Small intestine (tissue), 7 donors: ENCODE measurements at regions not wholly inside any gene's neighbourhood (a gene's known extent, or its start where the extent isn't known, plus 50 kb on each side); places are given as distances from the start of the nearest gene placed in this dataset.

Experiments used
- DNase-seq, 2 donors: peaks; one replicate each; pipeline versions ENCODE4 v3.0.0 to v3.0.0-alpha.2; 2013
- FAIRE-seq: peaks from 2 replicates; lab custom pipeline; 2012; peaks lifted over from hg19 to GRCh38; lab: Jason Lieb, UNC
- H3K27ac ChIP-seq, 3 donors: one replicate each; pipeline ENCODE4 v1.5.1; 2013; ENCODE audit warnings: low read length in 2 of 3, mild to moderate bottlenecking in 2 of 3, control low read depth in 1 of 3, inconsistent platforms in 1 of 3, low read depth in 1 of 3, moderate library complexity in 1 of 3
- H3K27me3 ChIP-seq, 3 donors: one replicate each; pipeline ENCODE4 v1.6.1; 2013; ENCODE audit warnings: low read length in 3 of 3, inconsistent platforms in 1 of 3; ENCODE audit not compliant: control insufficient read depth in 3 of 3, insufficient read depth in 3 of 3
- H3K36me3 ChIP-seq, 3 donors: one replicate each; pipeline ENCODE4 v1.6.1; 2013; ENCODE audit warnings: low read length in 3 of 3, inconsistent platforms in 1 of 3, low read depth in 1 of 3, mild to moderate bottlenecking in 1 of 3, moderate library complexity in 1 of 3; ENCODE audit not compliant: control insufficient read depth in 3 of 3, insufficient read depth in 2 of 3
- H3K4me1 ChIP-seq, 3 donors: one replicate each; pipeline ENCODE4 v1.6.1; 2013; ENCODE audit warnings: low read length in 2 of 3, inconsistent platforms in 1 of 3, low read depth in 1 of 3, mild to moderate bottlenecking in 1 of 3, moderate library complexity in 1 of 3; ENCODE audit not compliant: control insufficient read depth in 3 of 3, insufficient read depth in 2 of 3
- H3K4me3 ChIP-seq, 3 donors: one replicate each; pipeline ENCODE4 v1.5.1; 2013; ENCODE audit warnings: low read length in 3 of 3, control low read depth in 1 of 3, inconsistent platforms in 1 of 3, low read depth in 1 of 3, mild to moderate bottlenecking in 1 of 3, moderate library complexity in 1 of 3
- H3K9me3 ChIP-seq, 2 donors: one replicate each; pipeline ENCODE4 v1.6.1; 2013; ENCODE audit warnings: low read depth in 1 of 2, low read length in 1 of 2; ENCODE audit not compliant: control insufficient read depth in 2 of 2, insufficient read depth in 1 of 2
- WGBS, 3 donors: extraction: QIAGEN DNeasy Blood & Tissue Kit; methylation state at CpG; one replicate each; pipeline ENCODE4 v1.1.7; 2013; 5-methylcytosine and 5-hydroxymethylcytosine counted together
- donor health status: healthy with polysubstance abuse.
- donor health status: control.
- donor health status: control.
- donor health status: Bipolar disorder and iron deficiency.
- donor health status: healthy.

DNA sequence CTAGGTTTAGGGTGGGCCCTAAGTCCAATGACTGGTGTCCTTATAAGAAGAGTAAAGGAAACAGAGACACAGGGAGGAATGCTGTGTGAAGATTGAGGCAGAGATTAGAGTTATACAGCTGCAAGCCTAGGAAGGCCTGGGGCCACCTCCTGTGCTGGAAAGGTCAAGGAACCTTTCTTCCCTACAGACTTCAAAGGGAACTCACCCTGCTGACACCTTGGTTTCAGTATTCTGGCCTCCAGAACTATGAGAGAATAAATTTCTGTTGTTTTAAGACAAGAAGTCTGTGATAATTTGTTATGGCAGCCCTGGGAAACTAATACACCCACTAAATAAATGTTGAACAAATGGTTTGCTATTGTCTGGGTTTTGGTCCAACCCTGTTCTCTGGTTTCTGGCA is 102.3 kb upstream of the NEUROD1 start:
- DNase-seq (peak in 1 of 2 donors; percentile 42), FAIRE-seq (no peak)
- Histone ChIP-seq H3K4me3 (no peak overlapping the region), H3K4me1 (peaks cover 17 to 42% (median 23%) of the 10 kb centered on the region in 3 donors), H3K36me3 (no peaks in the 10 kb centered on the region), H3K27ac (peak overlapping the region in 1 of 3 donors; percentile 41), H3K9me3 (no peaks in the 10 kb centered on the region), H3K27me3 (no peaks in the 10 kb centered on the region)

GRCh38 chr2:181784556-181784955 is 104.2 kb upstream of the NEUROD1 start:
- Histone ChIP-seq H3K27ac (peak overlapping the region in 1 of 3 donors; percentile 76), H3K4me3 (no peak overlapping the region), H3K27me3 (no peaks in the 10 kb centered on the region), H3K36me3 (no peaks in the 10 kb centered on the region), H3K9me3 (no peaks in the 10 kb centered on the region), H3K4me1 (peaks cover 15 to 46% (median 20%) of the 10 kb centered on the region in 3 donors)
- WGBS, 3 donors: 9 to 49% (median 25%) methylated on average over 3 of the region's 3 CpGs
- DNase-seq (peak; percentile 64 to 75), FAIRE-seq (no peak)

- WGBS, 3 donors: 20 to 47% (median 27%) methylated on average over 2 of the region's 2 CpGs
- H3K36me3 ChIP-seq: no peaks in the 10 kb centered on the region
- H3K4me3 ChIP-seq: no peak overlapping the region
- DNase-seq (peak; percentile 59 to 66), FAIRE-seq (no peak)
- no peaks in the 10 kb centered on the region for H3K27me3 ChIP-seq
- H3K9me3 ChIP-seq: no peaks in the 10 kb centered on the region
- H3K4me1 ChIP-seq: peaks cover 10 to 46% (median 13%) of the 10 kb centered on the region in 3 donors
- peak overlapping the region in 1 of 3 donors; percentile 76 for H3K27ac ChIP-seq
These were observed 105.5 kb upstream of the NEUROD1 start for GRCh38 chr2:181785691-181786344.

DNA sequence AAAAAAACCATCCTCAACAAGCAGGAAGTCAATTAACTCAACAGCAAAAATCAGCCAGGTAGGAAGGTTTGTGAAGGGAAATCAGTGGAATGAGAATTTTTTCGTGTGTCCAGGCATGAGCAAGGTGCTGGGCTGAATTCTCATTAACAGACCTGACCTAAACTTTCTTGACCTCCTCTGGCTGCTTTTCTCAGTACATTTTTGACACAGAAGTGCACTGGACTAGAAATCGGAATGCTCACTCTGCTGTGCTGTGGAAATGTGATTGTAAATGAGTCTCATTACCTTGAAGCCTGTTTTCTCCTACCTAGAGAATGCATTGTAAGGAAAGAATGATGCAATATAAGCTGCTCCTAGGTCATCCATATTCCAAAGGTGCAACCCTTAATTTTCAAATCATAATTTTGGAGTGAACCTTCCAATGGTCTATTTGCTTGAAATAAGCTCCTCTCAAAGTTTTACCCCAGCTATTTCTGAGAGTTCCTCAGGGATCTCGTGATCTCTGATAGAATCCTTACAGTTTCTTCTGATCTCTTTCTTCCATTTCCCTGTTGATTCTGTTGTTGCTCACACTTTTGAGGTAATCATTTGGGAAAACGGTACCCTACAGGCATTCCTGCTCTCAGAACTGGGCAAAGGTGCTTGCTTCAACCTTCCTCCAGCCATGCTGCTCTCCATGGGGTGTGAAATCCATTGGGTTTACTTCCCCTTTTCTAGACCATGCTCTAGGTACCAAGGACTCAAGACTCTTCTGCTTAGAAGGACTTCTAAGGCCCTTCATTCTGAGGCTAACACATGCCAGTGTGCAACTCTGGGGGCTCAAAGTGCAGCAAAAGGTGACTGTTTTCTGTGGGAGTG is 104.9 kb upstream of the ITPRID2 start:
- H3K4me3 ChIP-seq: no peak overlapping the region
- FAIRE-seq: no peak
- WGBS, 3 donors: 79 to 92% (median 89%) methylated on average over 4 of the region's 4 CpGs
- no peaks in the 10 kb centered on the region for H3K27me3 ChIP-seq
- H3K4me1 ChIP-seq: peaks cover 4 to 46% (median 8%) of the 10 kb centered on the region in 3 donors
- no peaks in the 10 kb centered on the region for H3K36me3 ChIP-seq
- peak overlapping the region in 1 of 3 donors; percentile 76 for H3K27ac ChIP-seq
- no peaks in the 10 kb centered on the region for H3K9me3 ChIP-seq
- no peak for DNase-seq

DNA sequence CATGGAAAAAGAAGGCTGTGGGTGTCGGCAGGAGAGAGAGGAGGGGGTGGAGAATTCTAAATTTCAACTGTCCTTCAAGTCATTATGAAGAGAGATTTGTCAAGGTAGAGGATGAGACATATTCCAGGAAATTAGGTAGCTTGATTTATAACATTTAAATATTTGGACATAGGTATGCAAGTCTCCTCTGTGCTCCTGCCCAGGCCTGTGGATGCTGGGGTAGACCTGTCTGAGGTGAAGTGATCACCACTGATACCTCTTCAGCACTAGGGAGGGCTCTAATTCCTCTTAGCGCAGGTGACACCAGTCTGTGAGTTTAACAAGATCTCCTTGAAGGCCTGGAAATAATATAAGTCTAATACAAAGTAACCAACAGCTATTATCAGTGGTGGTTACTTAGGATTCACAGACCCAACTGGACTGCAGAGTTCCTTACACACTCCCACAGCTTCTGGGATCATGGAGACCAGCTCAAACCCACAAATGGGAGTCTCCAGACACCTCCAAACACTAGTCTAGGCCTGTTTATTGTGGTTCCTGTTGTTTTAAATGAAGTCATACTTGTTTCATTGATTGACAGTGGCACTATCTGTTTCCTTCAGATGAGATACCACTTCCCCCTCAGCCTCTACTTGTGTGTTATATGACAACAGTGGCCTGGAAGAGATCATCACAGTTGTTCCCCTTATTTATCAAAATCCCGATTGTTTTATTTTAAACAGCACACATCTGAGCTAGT is 104.1 kb upstream of the ITPRID2 start:
- Histone ChIP-seq H3K4me1 (peaks cover 1 to 42% (median 5%) of the 10 kb centered on the region in 3 donors), H3K9me3 (no peaks in the 10 kb centered on the region), H3K27me3 (no peaks in the 10 kb centered on the region), H3K4me3 (no peak overlapping the region), H3K36me3 (no peaks in the 10 kb centered on the region), H3K27ac (no peak overlapping the region)
- DNase-seq (no peak), FAIRE-seq (no peak)
- 88 to 95% (median 90%) methylated on average over 3 of the region's 3 CpGs for WGBS, 3 donors

DNA sequence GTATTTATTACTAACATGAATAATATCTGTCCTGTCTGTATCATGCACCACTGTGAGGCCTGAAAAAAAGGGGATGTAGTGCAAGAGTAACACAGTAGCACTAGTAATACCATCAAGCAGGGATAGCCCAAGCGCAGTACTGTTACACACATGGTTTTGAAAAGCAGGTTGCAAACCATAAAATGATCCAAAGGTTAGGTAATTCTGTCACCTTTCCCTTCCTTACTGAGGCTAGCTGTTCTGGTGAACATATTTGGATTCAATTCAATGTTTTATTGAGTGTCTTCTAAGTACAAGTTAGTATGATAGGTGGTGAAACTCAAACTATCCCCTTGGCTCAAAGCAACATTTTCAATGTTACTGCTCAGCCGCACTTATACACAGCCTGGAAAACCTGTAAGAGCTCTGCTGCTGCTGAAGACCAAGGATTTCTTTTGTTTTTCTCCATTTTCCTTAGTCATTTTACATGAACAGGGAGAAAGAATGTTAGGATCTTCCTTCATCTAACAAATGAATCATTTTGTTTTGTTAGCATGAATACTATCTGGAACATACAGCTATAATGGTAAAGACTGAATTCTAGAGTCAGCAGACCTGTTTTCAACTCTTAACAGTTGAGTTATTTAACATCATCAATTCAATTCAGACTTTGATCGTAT is 102.5 kb upstream of the ITPRID2 start:
- Histone ChIP-seq H3K36me3 (no peaks in the 10 kb centered on the region), H3K27me3 (no peaks in the 10 kb centered on the region), H3K4me3 (no peak overlapping the region), H3K4me1 (peaks cover 1 to 33% (median 5%) of the 10 kb centered on the region in 3 donors), H3K27ac (peak overlapping the region in 1 of 3 donors; percentile 7), H3K9me3 (no peaks in the 10 kb centered on the region)
- WGBS, 3 donors: 38 to 75% (median 51%) methylated on average over 3 of the region's 3 CpGs
- FAIRE-seq (no peak), DNase-seq (peak; percentile 46 to 68)

DNA sequence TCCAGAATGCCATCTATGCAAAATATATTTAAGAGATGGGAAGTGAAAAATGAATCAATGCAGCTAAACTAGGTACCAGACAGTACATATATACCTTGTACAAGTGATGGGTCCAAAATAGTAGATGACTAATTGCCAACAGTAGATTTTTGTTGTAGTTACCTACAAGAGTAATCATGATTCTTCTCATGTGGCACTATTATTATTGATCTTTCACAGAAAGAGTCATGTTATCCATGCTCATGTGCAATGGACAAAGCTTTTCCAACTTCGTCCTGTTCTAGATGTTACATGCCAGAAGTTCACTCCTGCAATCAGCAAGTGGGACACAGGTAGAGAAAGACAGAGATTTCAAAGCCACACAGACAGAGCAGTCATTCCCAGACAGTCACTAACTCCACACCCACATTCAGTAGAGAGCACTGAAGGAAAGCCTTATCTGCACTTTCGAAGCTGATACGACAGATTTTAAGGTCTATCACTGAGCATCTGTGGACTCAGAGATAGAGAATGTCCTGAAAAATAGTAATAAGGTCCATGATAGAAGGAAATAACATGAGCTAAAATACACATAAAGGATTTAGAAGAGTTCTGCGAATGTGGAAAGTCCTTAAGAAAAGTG is 101.6 kb upstream of the ITPRID2 start:
- peaks cover 1 to 33% (median 5%) of the 10 kb centered on the region in 3 donors for H3K4me1 ChIP-seq
- H3K9me3 ChIP-seq: no peaks in the 10 kb centered on the region
- peak overlapping the region in 1 of 3 donors; percentile 68 for H3K27ac ChIP-seq
- H3K27me3 ChIP-seq: no peaks in the 10 kb centered on the region
- H3K4me3 ChIP-seq: no peak overlapping the region
- no peaks in the 10 kb centered on the region for H3K36me3 ChIP-seq
- WGBS, 3 donors: 52 to 82% (median 64%) methylated on average over 4 of the region's 4 CpGs
- FAIRE-seq: no peak
- DNase-seq: peak in 1 of 2 donors; percentile 22
